ENCODE measurements at regions not wholly inside any gene's neighbourhood (a gene's known extent, or its start where the extent isn't known, plus 50 kb on each side); places are given as distances from the start of the nearest gene placed in this dataset.

DNA sequence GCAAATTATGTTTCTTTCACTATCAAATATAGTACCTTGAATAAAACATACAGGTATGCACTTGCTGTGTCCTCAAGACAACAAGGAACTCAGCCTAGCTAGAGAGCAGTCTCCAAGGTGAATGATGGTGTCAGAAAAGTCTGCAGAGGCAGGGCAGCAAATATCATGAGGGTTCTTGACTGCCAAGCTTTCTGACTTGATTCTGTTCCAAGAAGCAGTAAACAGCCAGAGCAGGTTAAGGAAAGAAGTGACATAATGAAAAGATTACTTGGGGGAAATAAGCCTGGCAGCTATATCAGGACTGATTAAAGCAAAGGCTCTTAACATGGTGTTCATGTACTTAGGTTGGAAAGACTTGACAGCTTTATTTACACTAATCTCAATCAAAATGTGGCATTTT lies 192.2 kb upstream of the GADL1 start:
- no peaks in the 10 kb centered on the region for H3K36me3 ChIP-seq (ENCODE audit: control insufficient read depth, insufficient read depth, low read length)
- TF ChIP-seq, protein P1, sequence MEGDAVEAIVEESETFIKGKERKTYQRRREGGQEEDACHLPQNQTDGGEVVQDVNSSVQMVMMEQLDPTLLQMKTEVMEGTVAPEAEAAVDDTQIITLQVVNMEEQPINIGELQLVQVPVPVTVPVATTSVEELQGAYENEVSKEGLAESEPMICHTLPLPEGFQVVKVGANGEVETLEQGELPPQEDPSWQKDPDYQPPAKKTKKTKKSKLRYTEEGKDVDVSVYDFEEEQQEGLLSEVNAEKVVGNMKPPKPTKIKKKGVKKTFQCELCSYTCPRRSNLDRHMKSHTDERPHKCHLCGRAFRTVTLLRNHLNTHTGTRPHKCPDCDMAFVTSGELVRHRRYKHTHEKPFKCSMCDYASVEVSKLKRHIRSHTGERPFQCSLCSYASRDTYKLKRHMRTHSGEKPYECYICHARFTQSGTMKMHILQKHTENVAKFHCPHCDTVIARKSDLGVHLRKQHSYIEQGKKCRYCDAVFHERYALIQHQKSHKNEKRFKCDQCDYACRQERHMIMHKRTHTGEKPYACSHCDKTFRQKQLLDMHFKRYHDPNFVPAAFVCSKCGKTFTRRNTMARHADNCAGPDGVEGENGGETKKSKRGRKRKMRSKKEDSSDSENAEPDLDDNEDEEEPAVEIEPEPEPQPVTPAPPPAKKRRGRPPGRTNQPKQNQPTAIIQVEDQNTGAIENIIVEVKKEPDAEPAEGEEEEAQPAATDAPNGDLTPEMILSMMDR (IDR thresholded peaks at IDR 0.05; ENCODE audit: insufficient read depth, low read length, poor library complexity, severe bottlenecking) = no peak
- no peak for DNase-seq (ENCODE audit: extremely low read depth, insufficient read length)
- H3K27me3 ChIP-seq (replicated peaks; ENCODE audit: control insufficient read depth, insufficient read depth, low read length) = no peaks in the 10 kb centered on the region
- no peak overlapping the region for H3K4me3 ChIP-seq (replicated peaks; ENCODE audit: low read depth, low read length)

DNA sequence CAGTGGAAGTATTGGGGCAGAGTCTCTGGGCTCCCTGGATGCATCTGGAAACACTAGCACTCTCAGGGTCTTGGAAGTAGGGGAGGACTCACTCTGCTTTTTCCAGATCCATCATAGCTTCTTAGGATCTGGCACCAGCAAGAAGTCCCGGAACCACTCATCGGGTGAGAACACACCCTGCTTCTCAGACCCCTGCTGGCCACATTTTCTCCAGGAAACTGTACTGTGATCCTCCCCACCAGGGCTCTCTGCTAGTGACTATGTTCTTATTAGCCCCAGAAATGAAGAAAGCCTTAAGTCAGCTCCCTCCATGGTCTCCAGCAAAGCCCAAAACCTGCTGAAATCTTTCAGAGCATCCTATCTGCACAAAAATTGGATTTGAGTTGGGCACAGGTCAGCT lies 197.3 kb upstream of the GADL1 start:
- DNase-seq (ENCODE audit: extremely low read depth, insufficient read length) = no peak
- Histone ChIP-seq H3K4me3 (replicated peaks; ENCODE audit: low read depth, low read length) (no peak overlapping the region), H3K27me3 (replicated peaks; ENCODE audit: control insufficient read depth, insufficient read depth, low read length) (no peaks in the 10 kb centered on the region), H3K36me3 (ENCODE audit: control insufficient read depth, insufficient read depth, low read length) (no peaks in the 10 kb centered on the region)
- TF ChIP-seq, protein P1 (IDR thresholded peaks at IDR 0.05; ENCODE audit: insufficient read depth, low read length, poor library complexity, severe bottlenecking) = no peak

DNA sequence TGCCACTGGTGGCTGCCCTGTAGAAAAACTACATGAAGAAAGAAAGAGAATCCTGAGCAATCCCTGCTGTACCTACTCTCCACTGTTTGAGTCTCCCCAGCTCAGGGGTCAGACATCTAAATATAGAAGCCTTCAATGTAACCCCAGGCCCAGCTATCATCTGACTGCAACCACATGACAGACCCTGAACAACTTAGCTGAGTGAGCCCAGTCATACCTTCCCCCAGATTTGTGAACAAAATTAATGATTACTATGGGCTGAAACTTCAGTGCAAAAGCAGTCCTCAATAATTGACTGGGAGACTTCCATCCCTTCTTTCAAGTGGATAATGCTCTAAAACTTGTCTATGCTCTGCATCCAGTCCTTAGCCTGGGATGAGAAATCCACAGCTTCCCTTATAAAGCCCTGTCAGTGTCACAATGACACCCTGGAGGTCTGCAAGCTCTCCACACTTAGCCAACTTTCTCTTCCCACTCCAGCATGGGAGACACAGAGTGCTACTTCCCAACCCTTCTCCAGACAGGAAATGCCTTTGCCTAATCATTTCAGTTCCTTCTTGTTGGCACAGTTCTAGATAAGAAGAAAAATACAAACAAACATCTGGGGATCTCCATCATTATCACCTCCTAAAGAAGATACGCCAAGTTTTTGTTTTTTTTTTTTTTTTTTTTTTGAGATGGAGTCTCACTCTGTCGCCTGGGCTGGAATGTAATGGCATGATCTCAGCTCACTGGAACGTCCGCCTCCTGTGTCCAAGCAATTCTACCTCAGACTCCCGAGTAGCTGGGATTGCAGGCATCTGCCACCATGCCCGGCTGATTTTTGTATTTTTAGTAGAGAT lies 198.5 kb upstream of the GADL1 start:
- TF ChIP-seq, protein P1 (IDR thresholded peaks at IDR 0.05; ENCODE audit: insufficient read depth, low read length, poor library complexity, severe bottlenecking) = no peak
- no peaks in the 10 kb centered on the region for H3K27me3 ChIP-seq (replicated peaks; ENCODE audit: control insufficient read depth, insufficient read depth, low read length)
- no peaks in the 10 kb centered on the region for H3K36me3 ChIP-seq (ENCODE audit: control insufficient read depth, insufficient read depth, low read length)
- H3K4me3 ChIP-seq (replicated peaks; ENCODE audit: low read depth, low read length) = no peak overlapping the region
- no peak for DNase-seq (ENCODE audit: extremely low read depth, insufficient read length)

DNA sequence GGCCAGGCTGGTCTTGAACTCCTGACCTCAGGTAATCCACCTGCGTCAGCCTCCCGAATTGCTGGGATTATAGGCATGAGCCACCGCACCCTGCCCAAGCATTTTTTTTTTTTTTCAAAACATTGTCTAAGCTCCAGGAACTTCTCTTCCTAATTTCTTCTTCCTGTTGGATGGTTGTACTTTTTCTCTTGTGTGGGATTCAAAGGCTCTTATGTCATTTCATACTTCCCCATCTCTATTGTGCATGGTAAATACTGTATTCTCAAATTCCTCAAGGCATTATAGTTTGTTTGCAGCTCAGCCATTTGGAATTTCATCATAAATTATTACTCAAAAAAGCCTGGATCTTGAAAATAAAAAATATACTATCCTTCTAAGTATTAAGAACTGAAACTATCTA lies 199.1 kb upstream of the GADL1 start:
- H3K4me3 ChIP-seq (replicated peaks; ENCODE audit: low read depth, low read length) = no peak overlapping the region
- no peak for DNase-seq (ENCODE audit: extremely low read depth, insufficient read length)
- TF ChIP-seq, protein P1 (IDR thresholded peaks at IDR 0.05; ENCODE audit: insufficient read depth, low read length, poor library complexity, severe bottlenecking) = no peak
- no peaks in the 10 kb centered on the region for H3K36me3 ChIP-seq (ENCODE audit: control insufficient read depth, insufficient read depth, low read length)
- no peaks in the 10 kb centered on the region for H3K27me3 ChIP-seq (replicated peaks; ENCODE audit: control insufficient read depth, insufficient read depth, low read length)

DNA sequence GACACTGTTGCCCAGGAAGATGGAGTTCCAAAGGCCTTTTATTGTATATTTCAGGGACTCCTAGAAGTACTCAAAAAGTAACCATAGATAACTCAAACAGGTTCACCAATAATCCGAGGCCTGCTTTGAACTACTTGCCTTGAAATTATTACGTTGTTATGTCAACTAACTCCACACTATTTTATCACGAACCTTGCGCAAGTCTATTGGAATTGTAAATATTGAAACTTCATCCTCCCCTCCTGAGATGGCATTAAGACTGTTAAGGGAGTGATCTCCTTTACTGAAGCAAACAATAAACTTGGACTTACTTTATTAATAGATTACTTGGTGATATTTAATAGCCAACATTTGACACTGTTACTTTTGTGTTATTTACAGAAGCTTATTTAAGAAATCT lies 199.6 kb upstream of the GADL1 start:
- no peak overlapping the region for H3K4me3 ChIP-seq (replicated peaks; ENCODE audit: low read depth, low read length)
- no peaks in the 10 kb centered on the region for H3K36me3 ChIP-seq (ENCODE audit: control insufficient read depth, insufficient read depth, low read length)
- TF ChIP-seq, protein P1 (IDR thresholded peaks at IDR 0.05; ENCODE audit: insufficient read depth, low read length, poor library complexity, severe bottlenecking) = no peak
- no peak for DNase-seq (ENCODE audit: extremely low read depth, insufficient read length)
- no peaks in the 10 kb centered on the region for H3K27me3 ChIP-seq (replicated peaks; ENCODE audit: control insufficient read depth, insufficient read depth, low read length)
